ENCODE measurements at regions not wholly inside any gene's neighbourhood (a gene's known extent, or its start where the extent isn't known, plus 50 kb on each side); places are given as distances from the start of the nearest gene placed in this dataset.

- DNase-seq (ENCODE audit: low spot score), result no peak
Observed at GRCh38 chr2:7971841-7972240, 710.0 kb upstream of the ID2 start.

- no peak for DNase-seq (ENCODE audit: low spot score)
Observed at GRCh38 chr2:7972670-7973069, 709.2 kb upstream of the ID2 start.

- no peak for DNase-seq (ENCODE audit: low spot score)
Observed at GRCh38 chr2:7973801-7974480, 707.9 kb upstream of the ID2 start.

- no peak for DNase-seq (ENCODE audit: low spot score)
Observed at GRCh38 chr2:7974936-7975335, 706.9 kb upstream of the ID2 start.

- DNase-seq (ENCODE audit: low spot score), result no peak
Observed at GRCh38 chr2:7976206-7976605, 705.6 kb upstream of the ID2 start.

GRCh38 chr2:7977981-7978380 is 703.9 kb upstream of the ID2 start:
- DNase-seq (ENCODE audit: low spot score), result no peak

GRCh38 chr2:7982054-7982453 is 699.8 kb upstream of the ID2 start:
- no peak for DNase-seq (ENCODE audit: low spot score)

- no peak for DNase-seq (ENCODE audit: low spot score)
Observed at GRCh38 chr2:7983451-7983850, 698.4 kb upstream of the ID2 start.

- DNase-seq (ENCODE audit: low spot score), result no peak
Observed at GRCh38 chr2:7983912-7984311, 697.9 kb upstream of the ID2 start.

GRCh38 chr2:7984693-7985353 is 697.0 kb upstream of the ID2 start:
- no peak for DNase-seq (ENCODE audit: low spot score)

GRCh38 chr2:7986431-7986830 is 695.4 kb upstream of the ID2 start:
- no peak for DNase-seq (ENCODE audit: low spot score)

- no peak for DNase-seq (ENCODE audit: low spot score)
Observed at GRCh38 chr2:7987992-7988391, 693.9 kb upstream of the ID2 start.

- DNase-seq (ENCODE audit: low spot score), result no peak
Observed at GRCh38 chr2:7988440-7988839, 693.4 kb upstream of the ID2 start.

GRCh38 chr2:7989823-7990222 is 692.0 kb upstream of the ID2 start:
- DNase-seq (ENCODE audit: low spot score), result no peak

GRCh38 chr2:7992612-7993602 is 688.9 kb upstream of the ID2 start:
- no peak for DNase-seq (ENCODE audit: low spot score)

GRCh38 chr2:7994397-7994951 is 687.4 kb upstream of the ID2 start:
- DNase-seq (ENCODE audit: low spot score), result no peak

GRCh38 chr2:7997279-7997678 is 684.6 kb upstream of the ID2 start:
- no peak for DNase-seq (ENCODE audit: low spot score)

- no peak for DNase-seq (ENCODE audit: low spot score)
Observed at GRCh38 chr2:7999683-8000476, 682.0 kb upstream of the ID2 start.

- no peak for DNase-seq (ENCODE audit: low spot score)
Observed at GRCh38 chr2:8000870-8001269, 681.0 kb upstream of the ID2 start.

- no peak for DNase-seq (ENCODE audit: low spot score)
Observed at GRCh38 chr2:8002765-8003393, 679.0 kb upstream of the ID2 start.

GRCh38 chr2:8003462-8004075 is 678.3 kb upstream of the ID2 start:
- no peak for DNase-seq (ENCODE audit: low spot score)

All from putamen (tissue), 1 donor.